A172 (cell line): ENCODE measurements at regions not wholly inside any gene's neighbourhood (a gene's known extent, or its start where the extent isn't known, plus 50 kb on each side); places are given as distances from the start of the nearest gene placed in this dataset.
A peak's percentile ranks its signal among the peaks of the same experiment; 100 is the strongest.
"Not testable (repeated sequence)": the region's sequence is repeated elsewhere in the genome, so short reads cannot be mapped to it uniquely, and the experiment has no call there.

ENCODE experiments used
- DNase-seq: peaks from one replicate; pipeline ENCODE4 v3.0.0-alpha.2; 2015; ENCODE audit warnings: low spot score

DNA sequence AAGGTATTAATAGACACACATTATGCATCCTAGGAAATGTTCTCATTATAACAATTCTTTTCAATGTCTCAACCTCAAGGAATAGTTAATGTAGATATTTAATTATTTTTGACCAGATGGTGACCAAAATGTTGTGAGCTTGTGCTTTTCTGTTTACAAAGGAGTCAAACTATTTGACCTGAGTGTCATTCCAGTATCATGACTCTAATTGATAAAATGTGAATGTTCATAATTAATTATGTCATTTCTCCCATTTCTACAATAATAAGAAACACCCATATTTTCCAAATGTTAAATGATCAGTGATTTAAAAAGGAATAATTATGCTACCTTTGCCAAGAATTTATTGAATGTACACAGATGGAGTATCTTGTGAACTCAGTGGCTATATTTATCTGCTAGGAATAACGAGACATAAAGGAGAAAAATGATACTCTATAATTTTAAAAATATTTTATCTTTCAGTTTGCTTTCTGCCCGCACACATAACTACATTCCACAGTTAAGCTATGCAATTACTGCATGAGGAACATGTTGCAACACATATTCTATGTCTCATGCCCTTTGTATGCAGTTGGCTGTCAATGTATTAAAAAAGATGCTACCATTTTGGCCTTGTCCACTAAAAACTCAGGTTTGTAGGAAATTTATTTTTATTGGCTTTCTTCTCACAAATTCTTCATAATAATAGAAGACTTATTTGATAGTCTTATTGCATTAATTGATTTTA lies 376.7 kb upstream of the CCDC179 start:
- DNase-seq = no peak

DNA sequence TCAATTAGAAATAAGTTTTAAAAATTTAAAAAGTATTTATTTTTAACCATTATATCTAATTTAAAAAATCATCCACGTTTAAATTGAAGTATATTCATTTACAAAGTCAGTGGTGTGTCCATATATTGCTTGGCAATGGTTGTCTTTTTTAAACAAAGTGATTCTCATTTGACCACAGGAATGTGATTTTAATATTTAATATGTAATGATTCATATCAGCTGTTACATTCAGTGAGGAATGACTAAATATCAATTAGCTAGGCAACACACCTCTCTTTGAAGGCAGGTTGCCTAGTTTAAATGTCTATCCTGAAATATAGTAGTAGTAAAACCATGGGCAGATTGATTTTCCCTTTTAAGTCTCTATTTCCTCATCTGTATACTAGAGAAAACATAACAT lies 392.2 kb upstream of the CCDC179 start:
- DNase-seq = no peak

DNA sequence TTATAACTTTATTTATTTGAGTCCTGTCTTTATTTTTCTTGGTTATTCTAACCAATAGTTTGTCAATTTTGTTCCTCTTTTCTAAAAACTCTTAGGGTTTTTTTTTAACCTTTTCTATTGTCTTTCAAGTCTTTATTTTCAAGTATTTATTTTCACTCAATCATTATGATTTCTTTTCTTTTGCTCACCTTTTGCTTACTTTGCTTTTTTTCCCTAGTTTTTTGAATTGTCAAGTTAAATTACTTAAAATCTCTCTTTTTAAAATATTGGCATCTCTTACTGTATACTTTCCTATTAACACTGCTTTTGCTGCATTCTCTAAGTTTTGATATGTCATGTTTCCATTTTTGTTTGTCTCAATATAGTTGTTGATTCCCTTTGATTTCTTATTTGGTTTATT lies 396.8 kb upstream of the CCDC179 start:
- no peak for DNase-seq

DNA sequence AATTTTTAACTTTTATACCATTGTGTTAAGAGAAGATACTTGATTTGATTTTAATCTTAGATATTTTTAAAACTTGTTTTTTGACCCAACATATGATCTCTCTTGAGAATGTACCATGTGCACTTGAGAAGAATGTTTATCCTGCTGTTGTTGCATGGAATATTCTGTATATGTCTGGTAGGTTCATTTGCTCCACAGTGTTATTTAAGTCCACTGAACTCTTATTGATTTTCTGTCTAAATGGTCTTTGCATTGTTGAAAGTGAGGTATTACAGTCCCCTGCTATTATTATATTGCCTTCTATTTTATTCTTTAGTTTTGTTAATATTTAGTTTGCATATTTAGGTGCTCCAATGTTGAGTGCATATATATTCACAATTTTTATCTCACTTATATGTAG lies 397.3 kb upstream of the CCDC179 start:
- DNase-seq = no peak

DNA sequence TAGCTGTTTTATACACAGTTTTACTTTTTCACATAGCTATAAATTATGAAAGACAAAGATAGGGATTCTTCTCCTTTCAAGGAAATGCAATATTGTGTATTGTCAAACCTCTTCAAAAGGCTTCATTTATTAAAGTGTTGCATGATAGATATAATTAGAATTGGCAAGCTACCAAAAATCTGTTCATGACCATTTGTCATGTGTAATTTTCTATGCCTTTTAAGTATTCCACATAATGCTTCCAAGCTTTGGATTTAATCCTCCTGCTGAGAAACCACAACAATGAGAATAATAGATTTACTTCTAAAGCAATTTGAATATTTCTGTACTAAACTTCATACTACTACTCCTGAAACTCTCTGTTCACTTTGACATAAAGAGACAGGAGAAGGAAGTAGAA lies 403.2 kb upstream of the CCDC179 start:
- no peak for DNase-seq

DNA sequence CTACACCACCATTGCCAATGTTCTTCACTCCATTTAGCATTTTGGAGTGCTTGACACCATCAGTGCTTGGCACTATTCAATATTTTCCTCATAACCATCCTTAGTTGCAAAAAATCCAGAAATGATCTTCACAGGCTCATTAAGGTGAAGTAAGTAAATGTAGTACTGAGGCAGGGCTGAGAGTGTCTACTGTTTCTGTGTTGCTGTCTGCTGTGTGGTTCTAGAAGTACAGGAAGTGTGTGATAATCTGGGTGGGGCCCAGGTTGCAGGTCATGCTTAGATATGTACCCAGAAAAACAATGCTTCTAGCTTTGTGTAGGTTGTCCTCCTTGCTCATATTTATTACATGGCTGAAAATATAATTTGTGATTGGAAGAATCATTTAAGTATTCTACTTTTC lies 411.8 kb upstream of the CCDC179 start:
- DNase-seq = no peak

DNA sequence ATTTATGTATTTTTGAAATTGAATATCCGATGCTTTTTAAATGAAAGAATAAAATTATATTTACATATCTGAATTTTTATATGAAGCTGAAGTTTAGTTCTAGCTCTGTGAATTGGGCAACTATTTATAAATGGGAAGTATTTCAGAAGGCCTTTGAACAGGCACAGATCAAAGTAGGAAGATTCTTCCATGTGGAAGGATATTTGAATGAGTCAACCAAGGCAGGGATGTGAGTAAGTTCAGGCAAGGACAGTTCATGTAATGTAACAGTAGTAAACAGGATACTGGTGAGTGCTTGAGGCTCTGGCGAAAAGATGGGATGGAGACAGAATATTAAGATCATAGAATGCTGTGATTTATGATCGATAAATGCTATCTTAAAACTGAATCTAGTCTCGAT lies 417.8 kb upstream of the CCDC179 start:
- no peak for DNase-seq

DNA sequence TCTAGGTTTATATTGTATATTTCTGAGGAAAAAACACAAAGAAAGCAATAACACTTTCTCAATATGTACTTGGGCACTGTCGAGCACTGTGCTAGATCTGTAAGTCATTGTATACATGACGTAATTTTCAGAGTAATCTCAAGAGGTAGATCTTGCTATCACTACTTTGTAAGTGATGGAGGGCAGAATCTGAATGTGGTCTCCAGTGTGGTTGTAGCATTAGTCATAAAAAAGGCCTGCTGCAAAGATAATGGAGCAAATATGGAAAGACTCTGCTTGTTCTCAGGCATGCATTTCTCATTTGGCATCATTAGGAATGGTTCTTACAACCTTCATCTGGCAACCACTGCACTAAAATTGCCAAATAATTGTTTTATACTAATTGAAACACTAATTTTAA lies 419.8 kb upstream of the CCDC179 start:
- peak; percentile 13 for DNase-seq

DNA sequence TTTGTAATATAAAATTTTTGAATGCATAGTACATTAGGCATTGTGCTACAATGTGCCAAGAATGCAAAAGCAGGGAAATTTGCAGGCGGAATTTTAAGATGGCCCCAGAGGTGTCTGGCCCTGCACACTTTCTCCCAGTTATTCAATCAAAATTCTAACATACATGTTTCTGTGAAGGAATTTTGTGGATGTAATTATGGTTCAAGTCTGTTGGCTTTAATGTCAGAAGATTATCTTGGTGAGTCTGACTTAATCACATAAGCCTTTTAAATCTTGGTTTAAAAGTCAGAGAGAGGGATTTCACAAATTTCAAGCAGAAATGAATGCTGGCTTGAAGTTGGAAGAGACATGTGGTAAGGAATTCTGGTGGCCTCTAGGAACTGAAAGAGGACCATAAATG lies 423.4 kb upstream of the CCDC179 start:
- no peak for DNase-seq

DNA sequence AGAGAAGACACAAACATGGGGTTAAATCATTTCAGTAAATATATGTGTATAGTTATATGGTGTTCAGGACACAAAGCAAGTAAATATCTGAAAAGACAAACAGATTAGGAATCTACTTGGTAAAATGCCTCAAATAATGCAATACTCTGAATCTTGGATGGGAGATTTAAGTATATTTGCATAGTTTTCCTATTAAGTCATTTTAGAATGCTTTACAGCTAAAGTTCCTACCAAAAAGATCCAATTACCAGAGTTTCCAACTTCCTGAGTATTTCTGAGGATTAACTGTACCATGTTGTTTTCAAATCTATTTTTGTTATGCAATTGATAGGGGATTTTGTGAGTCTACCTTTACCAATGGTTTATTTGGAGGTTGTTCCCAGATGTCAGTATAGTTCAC lies 424.4 kb upstream of the CCDC179 start:
- no peak for DNase-seq

DNA sequence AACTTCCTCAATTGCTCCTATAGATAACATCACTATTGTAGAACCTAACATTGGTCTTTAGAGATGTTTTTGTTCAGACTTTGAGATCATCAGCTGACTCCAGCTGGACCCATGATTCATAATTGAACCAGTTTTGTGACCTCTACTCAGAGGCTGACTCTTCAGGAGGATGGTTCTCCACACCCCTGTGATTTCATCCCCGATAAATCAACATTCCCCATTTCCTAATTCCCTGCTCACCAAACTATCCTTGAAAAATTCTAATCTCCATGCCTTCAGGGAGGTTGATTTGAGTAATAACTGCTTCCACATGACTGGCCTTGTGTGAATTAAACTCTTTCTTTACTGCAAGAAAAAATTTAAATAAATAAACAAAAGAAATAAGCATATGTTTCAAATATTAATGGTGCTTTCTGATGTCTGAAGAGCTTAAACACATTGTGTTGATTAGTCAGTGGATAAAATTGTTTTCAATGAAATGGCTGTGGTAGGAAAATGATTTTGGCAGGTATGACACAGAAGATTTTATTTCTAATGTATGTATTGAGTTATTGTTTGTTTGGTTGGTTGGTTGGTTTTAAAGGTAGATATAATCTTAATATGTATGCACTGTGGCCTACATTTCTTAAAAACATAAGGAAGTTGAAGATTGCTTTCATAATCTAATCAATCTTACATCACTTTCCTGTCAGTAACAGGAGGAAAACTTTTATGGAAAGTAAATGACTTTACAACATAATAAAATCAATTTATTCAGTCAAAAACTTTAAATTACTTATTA lies 427.9 kb upstream of the CCDC179 start:
- DNase-seq = peak; percentile 9

DNA sequence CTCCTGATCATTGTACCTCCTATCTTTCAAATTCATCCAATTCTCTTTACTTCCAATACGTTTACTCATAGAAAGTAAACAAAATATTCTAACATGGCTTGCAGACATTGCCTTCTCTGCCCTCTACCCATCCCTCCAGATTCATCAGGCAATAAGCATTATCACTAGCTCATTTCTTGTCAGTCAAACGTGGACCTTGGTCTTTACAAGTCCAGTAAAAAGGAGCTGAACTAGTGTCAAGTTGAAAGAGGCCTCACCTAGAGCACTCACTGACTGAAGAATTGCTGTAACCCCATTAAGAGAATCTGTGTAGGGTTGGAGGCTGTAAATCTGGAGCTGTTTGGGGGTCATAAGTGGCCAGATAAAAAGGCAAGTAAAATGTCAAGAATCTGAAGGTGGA lies 435.0 kb upstream of the CCDC179 start:
- no peak for DNase-seq

DNA sequence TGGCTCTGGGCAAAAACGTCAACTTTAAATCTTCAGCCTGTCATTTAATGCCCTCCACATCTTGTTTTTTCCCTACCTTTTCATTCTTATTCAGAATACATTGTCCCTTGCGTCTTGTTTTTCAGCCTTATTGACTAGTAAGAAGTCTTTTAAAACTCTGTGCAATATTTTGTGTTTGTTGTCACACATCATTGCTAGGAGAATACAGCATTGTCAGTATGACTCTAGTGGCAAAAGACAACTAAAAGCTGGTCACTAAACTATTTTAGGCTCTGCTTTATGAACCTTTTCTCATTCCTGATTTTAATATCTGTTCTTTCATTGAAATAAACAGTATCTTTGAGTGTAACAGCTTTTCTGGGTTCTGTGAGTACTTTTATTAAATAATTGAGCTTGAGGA lies 447.8 kb upstream of the CCDC179 start:
- no peak for DNase-seq

DNA sequence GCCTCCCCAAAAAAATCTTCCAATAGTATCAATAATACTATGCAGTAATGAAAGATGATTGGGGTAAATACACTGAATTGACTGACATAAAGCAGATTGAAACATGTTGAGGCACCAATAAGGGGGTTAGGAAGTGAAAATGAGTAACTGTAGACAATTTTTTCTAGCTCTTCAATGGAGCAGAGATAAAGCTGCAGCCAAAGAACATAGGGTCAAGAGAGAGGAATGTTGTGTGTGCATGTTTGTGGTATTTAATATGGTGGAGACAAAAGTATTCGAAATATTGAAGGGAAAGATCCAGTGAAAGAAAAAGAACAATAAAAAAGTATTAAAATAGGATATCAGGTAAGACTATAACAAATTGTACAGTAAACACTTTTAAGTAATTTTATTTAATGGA lies 450.0 kb upstream of the CCDC179 start:
- no peak for DNase-seq

DNA sequence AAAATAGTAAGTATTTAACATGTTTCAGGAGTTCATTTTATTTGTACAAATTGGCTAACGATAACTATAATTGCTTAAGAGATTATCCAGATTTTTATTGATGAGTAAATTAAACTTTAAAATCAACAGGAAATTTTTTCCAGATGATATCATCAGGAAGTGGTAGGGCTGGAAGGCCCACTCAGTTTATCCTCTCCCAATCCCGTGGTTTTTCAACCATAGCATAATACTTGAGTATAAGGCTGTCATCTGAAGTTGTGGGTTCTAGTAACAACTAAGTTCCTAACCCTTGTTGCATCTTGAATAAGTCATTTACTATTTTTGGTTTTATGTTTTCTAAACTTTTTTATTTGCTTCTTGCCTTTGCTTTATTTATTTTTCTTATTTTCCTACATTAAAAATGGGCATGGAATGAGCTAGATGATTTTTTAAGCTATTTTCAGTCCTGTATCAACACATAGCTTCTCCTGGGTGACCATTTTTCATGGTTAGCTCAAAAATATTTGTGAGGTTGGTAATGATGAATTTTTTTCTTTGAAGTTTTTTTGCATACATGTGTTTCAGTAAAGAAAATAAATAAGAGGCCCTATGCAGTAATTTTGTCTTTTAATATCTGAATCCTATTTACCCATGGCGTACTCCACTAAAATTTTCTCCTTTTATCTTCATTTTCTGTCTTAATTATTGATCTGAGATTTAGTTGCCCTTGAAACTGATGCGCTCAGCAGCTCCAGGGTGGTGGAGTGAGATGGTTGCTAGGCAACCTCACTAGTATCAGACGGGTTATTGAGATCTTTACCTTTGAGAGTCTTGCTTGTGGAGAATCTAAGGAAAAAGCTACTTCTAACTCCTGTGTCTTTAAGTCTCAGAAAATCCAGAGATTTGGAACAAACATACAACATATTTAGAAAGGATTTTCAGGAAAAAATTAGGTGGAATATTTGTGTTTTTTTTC lies 452.0 kb upstream of the CCDC179 start:
- DNase-seq = peak; percentile 50

DNA sequence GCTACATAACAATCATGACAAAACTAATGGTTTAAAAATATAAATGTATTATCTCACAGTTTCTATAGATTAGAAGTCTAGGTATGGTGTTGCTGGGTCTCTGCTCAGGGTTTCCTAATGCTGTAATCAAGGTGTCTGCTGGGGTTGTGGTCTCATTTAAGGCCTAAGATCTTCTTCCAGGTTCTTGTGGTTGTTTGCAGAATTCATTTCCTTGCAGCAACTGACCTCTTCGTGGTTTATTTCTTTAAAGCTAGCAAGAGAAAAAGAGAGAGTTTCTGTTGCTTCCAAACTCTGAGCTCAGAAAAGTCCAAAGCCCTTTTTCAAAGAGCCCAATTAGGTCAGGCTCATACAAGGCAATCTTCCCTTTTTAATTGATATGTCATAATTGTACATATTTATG lies 452.7 kb upstream of the CCDC179 start:
- DNase-seq = no peak

DNA sequence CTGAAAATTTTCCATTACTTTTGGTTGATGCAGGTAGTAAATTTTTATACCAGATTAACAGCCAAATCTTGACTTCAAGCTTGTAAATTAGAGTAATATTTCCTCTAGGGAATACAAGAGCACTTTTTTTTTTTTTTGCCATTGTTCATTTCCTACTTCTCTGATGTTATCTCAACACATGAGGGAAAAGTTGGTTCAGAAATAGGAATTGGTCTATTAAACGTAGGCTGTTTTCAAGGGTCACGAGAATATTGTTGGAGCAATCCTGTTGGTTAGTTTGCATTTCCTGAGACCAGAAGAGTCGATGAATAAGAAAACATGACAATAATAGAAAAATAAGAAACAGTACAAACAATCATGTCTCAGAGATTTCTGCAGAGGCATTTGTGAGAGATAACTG lies 453.9 kb upstream of the CCDC179 start:
- DNase-seq = no peak

DNA sequence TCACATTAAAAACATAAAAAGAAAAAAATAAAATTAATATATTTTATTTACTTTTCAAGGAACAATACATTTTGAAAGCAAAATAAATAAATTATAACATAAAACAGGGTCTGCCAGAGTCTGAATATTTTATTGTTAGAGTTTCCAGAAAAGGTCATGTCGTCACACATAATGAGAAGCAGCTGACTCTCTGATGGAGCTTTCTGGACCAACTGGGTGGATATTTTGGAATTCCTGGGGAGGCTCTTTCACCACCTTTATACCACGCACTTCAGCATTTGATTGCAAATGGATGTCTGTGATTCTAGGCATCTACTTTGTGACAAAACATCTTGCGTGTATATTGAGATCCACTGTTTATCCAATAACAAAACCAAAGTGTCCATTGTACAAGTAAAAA lies 455.0 kb upstream of the CCDC179 start:
- no peak for DNase-seq

DNA sequence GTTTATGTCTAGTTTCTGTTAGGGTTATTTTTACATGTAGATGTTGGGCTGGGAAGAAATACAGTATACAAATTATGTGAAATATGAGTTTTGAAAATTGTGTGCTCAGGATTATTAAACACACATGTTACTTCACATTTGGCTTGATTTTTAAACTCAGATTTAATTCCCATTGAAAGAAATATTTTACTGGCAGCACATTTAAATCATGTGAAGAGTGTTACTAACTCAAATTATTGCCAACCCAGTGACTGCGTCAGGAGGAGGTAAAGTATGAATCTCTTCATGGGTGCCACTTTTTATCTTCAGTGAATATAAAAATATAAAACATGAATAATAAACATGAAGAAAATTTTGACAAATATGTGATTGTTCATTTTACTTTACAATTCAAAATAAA lies 457.5 kb upstream of the CCDC179 start:
- DNase-seq = no peak

DNA sequence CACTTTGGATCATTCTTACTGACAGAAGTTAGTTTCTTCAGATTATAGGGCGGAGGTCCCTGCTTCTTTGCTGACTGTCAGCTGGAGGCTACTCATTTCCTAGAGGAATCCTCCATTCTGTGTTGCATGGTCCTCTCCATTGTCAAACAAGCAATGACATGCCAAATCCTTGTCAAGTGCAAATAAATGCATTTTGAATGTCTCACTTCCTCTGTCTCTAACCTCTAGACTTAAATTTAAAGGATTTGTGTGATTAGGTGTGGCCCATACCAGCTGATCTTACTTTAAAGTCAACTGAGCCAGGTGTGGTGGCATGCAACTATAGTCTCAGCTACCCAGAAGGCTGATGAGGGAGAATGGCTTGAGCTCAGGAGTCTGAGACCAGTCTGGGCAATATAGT lies 458.4 kb upstream of the CCDC179 start:
- DNase-seq = no peak

DNA sequence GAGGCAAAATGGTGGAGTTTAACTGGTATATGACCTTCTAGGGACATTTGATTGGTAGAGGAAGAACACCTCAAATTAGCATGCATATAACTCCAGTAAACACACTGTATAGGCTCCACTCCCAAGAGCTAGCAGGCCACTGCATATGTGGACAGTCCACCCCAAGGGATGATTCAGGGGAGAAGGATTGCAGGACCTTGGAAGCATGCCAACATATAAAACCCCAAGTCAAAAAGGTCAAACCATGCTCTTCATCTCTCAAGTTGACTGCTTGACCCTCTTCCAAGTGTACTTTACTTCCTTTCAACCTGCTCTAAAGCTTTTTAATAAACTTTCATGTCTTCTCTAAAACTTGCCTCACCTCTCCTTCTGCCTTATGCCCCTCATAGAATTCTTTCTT lies 459.9 kb upstream of the CCDC179 start:
- DNase-seq = peak; percentile 44

DNA sequence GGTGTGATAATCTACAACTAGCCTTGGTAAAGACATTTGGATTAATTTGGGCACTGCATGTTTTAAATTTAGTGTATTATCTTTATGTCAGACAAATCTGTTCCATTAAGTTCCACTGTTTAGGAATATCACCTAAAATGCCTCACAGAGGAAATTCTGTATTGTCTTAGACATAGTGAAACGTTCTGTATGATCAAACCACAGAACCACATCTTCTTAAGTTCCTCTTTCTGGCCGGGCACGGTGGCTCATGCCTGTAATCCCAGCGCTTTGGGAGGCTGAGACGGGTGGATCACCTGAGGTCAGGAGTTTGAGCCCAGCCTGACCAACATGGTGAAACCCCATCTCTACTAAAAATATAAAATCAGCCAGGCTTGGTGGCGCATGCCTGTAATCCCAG lies 475.3 kb upstream of the CCDC179 start:
- DNase-seq = not testable (repeated sequence)

DNA sequence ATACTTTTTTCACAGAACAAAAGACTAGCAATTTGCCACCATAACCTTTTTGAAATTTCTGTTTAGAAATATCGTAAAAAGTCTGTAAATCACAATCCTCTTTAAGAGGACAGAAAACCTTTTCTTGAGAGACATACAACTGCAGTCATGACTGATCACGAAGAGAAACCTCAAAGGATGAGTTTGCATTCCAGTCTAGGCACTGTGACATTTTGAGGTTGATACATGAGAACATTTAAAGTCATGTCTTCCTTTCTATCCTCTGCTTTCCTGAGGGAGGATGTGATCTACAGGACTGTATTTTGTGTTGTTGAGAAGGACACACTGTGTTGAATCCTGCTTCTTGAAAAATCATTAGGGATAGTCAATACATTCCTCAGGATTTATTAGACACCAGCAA lies 476.7 kb upstream of the CCDC179 start:
- no peak for DNase-seq
